ENCODE measurements at regions not wholly inside any gene's neighbourhood (a gene's known extent, or its start where the extent isn't known, plus 50 kb on each side); places are given as distances from the start of the nearest gene placed in this dataset.

DNA sequence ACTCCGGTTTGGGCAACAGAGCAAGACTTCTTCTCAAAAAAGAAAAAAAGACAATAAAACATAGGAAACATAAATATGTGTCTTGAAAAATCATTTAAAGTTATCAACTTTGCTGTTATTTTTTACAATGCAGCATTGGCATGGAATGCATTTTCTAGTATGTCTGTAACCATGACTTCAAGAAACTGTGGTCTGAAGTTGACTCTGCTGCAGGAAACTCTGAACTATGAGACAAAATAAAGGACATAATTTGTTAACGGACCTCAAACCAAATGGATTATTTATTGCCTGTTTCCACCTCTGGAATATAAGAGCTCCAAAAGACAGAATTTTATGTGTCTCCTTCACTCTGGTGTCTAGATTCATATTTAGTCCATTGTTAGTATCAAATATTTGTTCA is 79.1 kb downstream of the TRIB2 start:
- H3K27me3 ChIP-seq: no peaks in the 10 kb centered on the region
- no peak overlapping the region for H3K4me3 ChIP-seq
- TF ChIP-seq, protein P1, sequence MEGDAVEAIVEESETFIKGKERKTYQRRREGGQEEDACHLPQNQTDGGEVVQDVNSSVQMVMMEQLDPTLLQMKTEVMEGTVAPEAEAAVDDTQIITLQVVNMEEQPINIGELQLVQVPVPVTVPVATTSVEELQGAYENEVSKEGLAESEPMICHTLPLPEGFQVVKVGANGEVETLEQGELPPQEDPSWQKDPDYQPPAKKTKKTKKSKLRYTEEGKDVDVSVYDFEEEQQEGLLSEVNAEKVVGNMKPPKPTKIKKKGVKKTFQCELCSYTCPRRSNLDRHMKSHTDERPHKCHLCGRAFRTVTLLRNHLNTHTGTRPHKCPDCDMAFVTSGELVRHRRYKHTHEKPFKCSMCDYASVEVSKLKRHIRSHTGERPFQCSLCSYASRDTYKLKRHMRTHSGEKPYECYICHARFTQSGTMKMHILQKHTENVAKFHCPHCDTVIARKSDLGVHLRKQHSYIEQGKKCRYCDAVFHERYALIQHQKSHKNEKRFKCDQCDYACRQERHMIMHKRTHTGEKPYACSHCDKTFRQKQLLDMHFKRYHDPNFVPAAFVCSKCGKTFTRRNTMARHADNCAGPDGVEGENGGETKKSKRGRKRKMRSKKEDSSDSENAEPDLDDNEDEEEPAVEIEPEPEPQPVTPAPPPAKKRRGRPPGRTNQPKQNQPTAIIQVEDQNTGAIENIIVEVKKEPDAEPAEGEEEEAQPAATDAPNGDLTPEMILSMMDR (IDR thresholded peaks at IDR 0.05): no peak
- DNase-seq (ENCODE audit: low spot score): no peak
- no peaks in the 10 kb centered on the region for H3K4me1 ChIP-seq
- H3K9me3 ChIP-seq: no peaks in the 10 kb centered on the region
- H3K36me3 ChIP-seq: no peaks in the 10 kb centered on the region
- no peak overlapping the region for H3K27ac ChIP-seq

DNA sequence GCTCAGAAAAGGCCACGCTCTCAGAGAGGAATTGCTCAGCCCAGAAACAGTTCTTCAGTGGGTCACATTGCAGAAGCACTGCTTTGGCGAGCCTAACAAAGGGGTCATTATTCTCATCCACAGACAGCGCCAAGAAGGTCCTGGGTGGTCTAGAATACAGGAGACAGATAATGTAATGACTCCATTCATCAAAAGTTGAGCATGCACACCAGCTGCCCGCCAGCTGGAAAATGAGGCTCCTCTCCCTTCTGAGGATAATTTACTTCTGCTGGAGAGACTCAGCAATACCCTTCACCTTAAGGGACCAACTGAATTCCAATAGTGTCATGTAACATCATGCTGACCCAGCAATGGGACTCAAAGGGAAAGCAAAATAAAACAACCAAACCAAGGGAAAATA is 79.9 kb downstream of the TRIB2 start:
- peaks cover 0 to 6% of the 10 kb centered on the region in 2 donors for H3K9me3 ChIP-seq
- DNase-seq (ENCODE audit: low spot score): no peak
- H3K27me3 ChIP-seq: no peaks in the 10 kb centered on the region
- no peaks in the 10 kb centered on the region for H3K36me3 ChIP-seq
- peak overlapping the region in 1 of 2 donors; percentile 56 for H3K27ac ChIP-seq
- no peak overlapping the region for H3K4me3 ChIP-seq
- TF ChIP-seq, protein P1 (IDR thresholded peaks at IDR 0.05): no peak
- no peaks in the 10 kb centered on the region for H3K4me1 ChIP-seq

DNA sequence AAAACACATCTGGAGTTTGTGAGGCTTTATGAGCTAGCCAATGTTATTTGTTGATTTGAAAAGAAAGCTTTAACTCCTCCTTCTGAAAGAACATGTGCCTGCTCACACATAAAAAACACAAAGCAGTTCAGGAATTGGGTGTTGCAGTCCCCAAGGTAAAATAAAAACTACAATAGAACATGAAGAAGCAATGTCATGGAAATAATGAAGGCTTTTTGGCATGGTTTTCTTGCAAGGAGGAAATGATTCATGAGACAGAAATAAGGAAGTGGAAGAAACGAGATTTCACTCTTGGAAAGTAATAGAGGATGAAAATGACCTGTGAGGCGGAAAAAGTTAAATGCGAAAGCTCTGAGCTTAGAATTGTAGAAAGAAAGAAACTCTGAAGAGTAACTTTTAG is 81.1 kb downstream of the TRIB2 start:
- H3K36me3 ChIP-seq: no peaks in the 10 kb centered on the region
- H3K4me3 ChIP-seq: no peak overlapping the region
- H3K27me3 ChIP-seq: no peaks in the 10 kb centered on the region
- no peaks in the 10 kb centered on the region for H3K4me1 ChIP-seq
- peak overlapping the region; percentile 56 to 68 for H3K27ac ChIP-seq
- DNase-seq (ENCODE audit: low spot score): no peak
- H3K9me3 ChIP-seq: peaks cover 0 to 6% of the 10 kb centered on the region in 2 donors
- TF ChIP-seq, protein P1 (IDR thresholded peaks at IDR 0.05): no peak

DNA sequence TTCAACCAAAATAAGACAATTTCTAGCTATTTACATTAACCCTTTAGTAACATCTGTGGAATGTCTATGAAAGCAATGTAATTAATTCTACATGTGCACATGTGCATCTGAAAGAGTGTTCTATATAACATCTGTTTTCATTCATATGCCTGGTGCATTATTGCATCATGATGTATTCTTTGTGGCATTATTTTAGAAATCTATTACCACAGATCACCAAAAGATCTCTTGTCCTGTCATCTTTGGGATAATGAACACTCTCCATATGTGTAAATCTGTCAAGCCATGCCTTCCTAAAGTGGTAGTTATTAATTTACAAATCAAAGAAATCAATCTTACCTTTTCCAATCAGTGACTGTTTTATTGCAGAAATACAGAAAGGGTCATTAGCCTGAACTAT is 86.9 kb downstream of the TRIB2 start:
- Histone ChIP-seq H3K4me1 (peaks cover 0 to 31% of the 10 kb centered on the region in 2 donors), H3K9me3 (peaks cover 0 to 6% of the 10 kb centered on the region in 2 donors), H3K4me3 (no peak overlapping the region), H3K36me3 (no peaks in the 10 kb centered on the region), H3K27me3 (no peaks in the 10 kb centered on the region), H3K27ac (no peak overlapping the region)
- TF ChIP-seq, protein P1 (IDR thresholded peaks at IDR 0.05): no peak
- DNase-seq (ENCODE audit: low spot score): no peak

DNA sequence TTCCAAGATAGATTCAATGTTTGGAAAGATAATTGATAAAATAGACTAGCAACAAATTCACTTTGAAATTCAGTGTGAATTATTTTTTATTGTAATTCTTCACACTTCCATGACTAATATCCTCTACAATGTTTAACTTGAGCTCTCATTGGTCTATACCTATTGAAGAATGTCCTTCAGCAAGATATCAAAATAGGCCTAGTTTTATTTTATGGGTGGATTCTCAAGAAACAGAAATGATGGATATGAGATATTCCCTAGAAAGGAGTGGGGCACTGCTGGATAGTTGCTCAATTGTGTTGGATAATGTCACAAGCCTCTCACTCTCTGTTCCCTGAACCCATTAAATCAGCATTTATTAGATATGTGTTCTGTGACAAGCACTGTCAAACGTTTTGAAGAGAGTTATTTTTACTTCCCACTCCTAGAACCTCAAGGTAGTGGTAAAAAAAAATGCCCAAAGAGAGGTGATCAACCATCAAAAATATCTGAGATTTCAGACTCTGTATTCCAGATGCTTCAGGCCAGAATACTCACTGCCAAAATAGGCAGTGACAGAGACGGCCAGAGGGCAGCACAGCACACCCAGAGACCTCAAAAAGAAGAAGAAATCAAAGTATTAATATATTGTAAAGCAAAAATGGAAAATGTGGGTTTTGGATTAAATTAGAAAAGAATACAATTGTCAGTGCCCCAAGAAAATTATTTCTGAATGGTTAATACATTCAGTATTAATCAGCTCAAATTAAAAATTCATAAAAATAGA is 87.5 kb downstream of the TRIB2 start:
- DNase-seq (ENCODE audit: low spot score): no peak
- TF ChIP-seq, protein P1 (IDR thresholded peaks at IDR 0.05): peak in 1 of 2 donors; percentile 20
- peaks cover 0 to 6% of the 10 kb centered on the region in 2 donors for H3K9me3 ChIP-seq
- peaks cover 3 to 37% of the 10 kb centered on the region in 2 donors for H3K4me1 ChIP-seq
- no peaks in the 10 kb centered on the region for H3K36me3 ChIP-seq
- H3K4me3 ChIP-seq: no peak overlapping the region
- H3K27me3 ChIP-seq: no peaks in the 10 kb centered on the region
- no peak overlapping the region for H3K27ac ChIP-seq

DNA sequence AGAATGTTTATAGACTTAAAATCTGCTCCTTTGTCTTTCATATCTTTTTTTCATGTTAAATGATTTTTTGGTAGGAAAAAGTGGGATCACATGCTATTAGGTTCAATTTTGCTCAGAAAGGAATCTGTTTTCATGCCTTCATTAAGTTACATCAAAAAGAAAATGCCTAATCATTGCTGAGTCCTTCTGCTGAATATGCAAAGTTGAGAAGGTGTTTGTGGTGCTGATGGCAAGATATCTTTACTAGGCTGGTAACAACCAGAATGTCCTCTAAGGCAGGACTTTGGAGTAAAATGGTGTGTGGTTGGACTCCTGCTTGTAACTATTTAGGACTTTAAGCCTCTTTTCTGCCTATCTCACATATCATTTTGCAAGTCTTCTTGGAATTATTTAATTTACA is 88.3 kb downstream of the TRIB2 start:
- Histone ChIP-seq H3K27ac (no peak overlapping the region), H3K4me3 (no peak overlapping the region), H3K27me3 (no peaks in the 10 kb centered on the region), H3K9me3 (peaks cover 0 to 6% of the 10 kb centered on the region in 2 donors), H3K4me1 (peaks cover 3 to 45% of the 10 kb centered on the region in 2 donors), H3K36me3 (no peaks in the 10 kb centered on the region)
- TF ChIP-seq, protein P1 (IDR thresholded peaks at IDR 0.05): no peak
- DNase-seq (ENCODE audit: low spot score): no peak
